Esophagus squamous epithelium (tissue), 5 donors: ENCODE measurements at regions not wholly inside any gene's neighbourhood (a gene's known extent, or its start where the extent isn't known, plus 50 kb on each side); places are given as distances from the start of the nearest gene placed in this dataset.
"Not testable (repeated sequence)": the region's sequence is repeated elsewhere in the genome, so short reads cannot be mapped to it uniquely, and the experiment has no call there.

Experiments used
- DNase-seq: peaks from one replicate; lab custom pipeline; 2025; lab: John Stamatoyannopoulos, UW
- H3K27ac ChIP-seq, 4 donors: fragments of 200-600 bp; sonication (generic); one replicate each; pipeline ENCODE4 v1.5.1; 2016 to 2019; ENCODE audit warnings: mild to moderate bottlenecking in 1 of 4
- H3K27me3 ChIP-seq, 4 donors: fragments of 200-600 bp; sonication (generic); 1 replicate in 3 of 4; 2 replicates in 1 of 4; pipeline versions ENCODE4 v1.5.1 to v1.6.0; 2017 to 2021; ENCODE audit warnings: antibody characterized with exemption in 1 of 4
- H3K36me3 ChIP-seq, 3 donors: fragments of 200-600 bp; sonication (generic); one replicate each; pipeline ENCODE4 v1.5.1; 2016 to 2019
- H3K4me1 ChIP-seq, 3 donors: fragments of 200-600 bp; sonication (generic); one replicate each; pipeline ENCODE4 v1.5.1; 2017 to 2019
- H3K4me3 ChIP-seq, 4 donors: fragments of 200-600 bp; sonication (generic); 1 replicate in 3 of 4; 2 replicates in 1 of 4; pipeline ENCODE4 v1.5.1; 2016 to 2019; ENCODE audit warnings: mild to moderate bottlenecking in 2 of 4, moderate library complexity in 1 of 4
- H3K9me3 ChIP-seq, 3 donors: fragments of 200-600 bp; sonication (generic); one replicate each; pipeline ENCODE4 v1.5.1; 2016 to 2019
- POLR2A ChIP-seq, 4 donors: fragments of 450-650 bp; IDR thresholded peaks; one replicate each; pipeline ENCODE4 v1.6.1; 2017; ENCODE audit warnings: antibody characterized with exemption in 4 of 4, mild to moderate bottlenecking in 4 of 4, moderate library complexity in 3 of 4
- WGBS, 2 donors: methylation state at CpG; one replicate each; pipeline ENCODE4 v1.1.5; 2018; 5-methylcytosine and 5-hydroxymethylcytosine counted together
- intact Hi-C: fragments of 100-400 bp; cut with DNase I; formaldehyde crosslinking; loops from one replicate; pipeline ENCODE4 v1.15.0; 2022
- TF ChIP-seq, protein P1 (sequence below), 6 experiments: fragments of 450-650 bp in 4 of 6; fragments of 200-600 bp in 2 of 6; sonication (generic) in 2 of 6; IDR thresholded peaks; one replicate each; pipeline ENCODE4 v1.5.1; 2016 to 2019; ENCODE audit warnings: antibody characterized with exemption in 6 of 6, mild to moderate bottlenecking in 4 of 6, moderate library complexity in 4 of 6
- donor health status: DM: yes; HTN: yes; CAD: no.

DNA sequence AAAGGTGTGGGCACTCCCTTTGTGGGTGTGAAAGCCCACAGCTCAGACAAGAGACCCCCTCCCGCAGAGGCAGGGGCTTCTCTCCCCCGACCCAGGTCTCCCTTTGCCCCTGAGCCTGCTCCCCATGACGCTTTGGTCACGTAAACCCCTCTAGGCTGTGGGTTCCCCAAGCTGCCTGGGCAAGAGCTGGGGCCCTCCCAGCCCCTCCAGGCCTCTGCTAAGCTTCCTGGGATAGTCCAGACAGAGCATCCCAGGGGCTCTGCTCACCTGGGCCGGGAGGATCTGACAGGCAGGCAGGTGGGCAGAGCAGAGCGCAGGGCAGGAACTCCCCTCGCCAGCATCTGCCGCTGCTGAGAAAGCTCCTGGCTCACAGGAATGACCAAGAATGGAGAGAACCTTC, 177.3 kb downstream of the BANP start:
- DNase-seq, result no peak
- H3K27ac ChIP-seq, result no peak overlapping the region
- no peaks in the 10 kb centered on the region for H3K9me3 ChIP-seq
- no peaks in the 10 kb centered on the region for H3K4me1 ChIP-seq
- H3K27me3 ChIP-seq, result peaks cover 0 to 37% (median 0%) of the 10 kb centered on the region in 4 donors
- WGBS, 2 donors, result 82% methylated on average over 3 of the region's 8 CpGs; no CpG with 5 or more reads in 1 of the 2 donors
- no peaks in the 10 kb centered on the region for H3K36me3 ChIP-seq
- TF ChIP-seq POLR2A (IDR thresholded peaks at IDR 0.05), result no peak
- intact Hi-C loops, result no loop called here
- no peak overlapping the region for H3K4me3 ChIP-seq

GRCh38 chr16:88129133-88129532, 177.9 kb downstream of the BANP start:
- H3K27me3 ChIP-seq, result peaks cover 0 to 37% (median 0%) of the 10 kb centered on the region in 4 donors
- 58 to 78% methylated on average over 11 to 13 of the region's 13 CpGs for whole genome bisulfite sequencing, 2 donors
- H3K4me1 ChIP-seq, H3K36me3 ChIP-seq, H3K27ac ChIP-seq, H3K4me3 ChIP-seq, H3K9me3 ChIP-seq, intact Hi-C loops, DNase-seq: not testable (repeated sequence)

DNA sequence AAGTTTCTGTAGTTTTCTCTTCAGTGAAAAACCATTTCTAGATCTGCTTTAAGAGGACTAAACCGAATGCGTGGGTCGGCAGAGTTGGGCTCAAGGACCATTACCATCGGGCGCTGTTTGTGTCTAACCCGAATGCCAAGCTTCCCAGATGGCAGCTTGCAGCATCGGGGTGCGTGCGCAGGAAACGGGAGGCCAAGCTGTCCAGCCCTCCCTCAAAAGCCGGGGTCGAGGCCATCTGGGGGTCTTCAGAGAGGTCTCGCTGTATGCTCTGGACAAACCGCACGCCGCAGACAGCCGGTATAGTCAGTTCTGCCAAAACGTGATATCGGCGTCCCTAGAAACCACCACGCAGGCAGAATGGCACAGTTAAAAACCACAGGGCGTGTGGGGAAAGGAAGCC, 178.8 kb downstream of the BANP start:
- no peaks in the 10 kb centered on the region for H3K9me3 ChIP-seq
- DNase-seq, result no peak
- no peak for TF ChIP-seq POLR2A (IDR thresholded peaks at IDR 0.05)
- TF ChIP-seq, protein P1, sequence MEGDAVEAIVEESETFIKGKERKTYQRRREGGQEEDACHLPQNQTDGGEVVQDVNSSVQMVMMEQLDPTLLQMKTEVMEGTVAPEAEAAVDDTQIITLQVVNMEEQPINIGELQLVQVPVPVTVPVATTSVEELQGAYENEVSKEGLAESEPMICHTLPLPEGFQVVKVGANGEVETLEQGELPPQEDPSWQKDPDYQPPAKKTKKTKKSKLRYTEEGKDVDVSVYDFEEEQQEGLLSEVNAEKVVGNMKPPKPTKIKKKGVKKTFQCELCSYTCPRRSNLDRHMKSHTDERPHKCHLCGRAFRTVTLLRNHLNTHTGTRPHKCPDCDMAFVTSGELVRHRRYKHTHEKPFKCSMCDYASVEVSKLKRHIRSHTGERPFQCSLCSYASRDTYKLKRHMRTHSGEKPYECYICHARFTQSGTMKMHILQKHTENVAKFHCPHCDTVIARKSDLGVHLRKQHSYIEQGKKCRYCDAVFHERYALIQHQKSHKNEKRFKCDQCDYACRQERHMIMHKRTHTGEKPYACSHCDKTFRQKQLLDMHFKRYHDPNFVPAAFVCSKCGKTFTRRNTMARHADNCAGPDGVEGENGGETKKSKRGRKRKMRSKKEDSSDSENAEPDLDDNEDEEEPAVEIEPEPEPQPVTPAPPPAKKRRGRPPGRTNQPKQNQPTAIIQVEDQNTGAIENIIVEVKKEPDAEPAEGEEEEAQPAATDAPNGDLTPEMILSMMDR (IDR thresholded peaks at IDR 0.05), result no peak
- no peak overlapping the region for H3K4me3 ChIP-seq
- peaks cover 0 to 37% (median 0%) of the 10 kb centered on the region in 4 donors for H3K27me3 ChIP-seq
- no peak overlapping the region for H3K27ac ChIP-seq
- 83% methylated on average over 3 of the region's 22 CpGs; no CpG with 5 or more reads in 1 of the 2 donors for WGBS, 2 donors
- intact Hi-C loops, result no loop called here
- no peaks in the 10 kb centered on the region for H3K4me1 ChIP-seq
- no peaks in the 10 kb centered on the region for H3K36me3 ChIP-seq

DNA sequence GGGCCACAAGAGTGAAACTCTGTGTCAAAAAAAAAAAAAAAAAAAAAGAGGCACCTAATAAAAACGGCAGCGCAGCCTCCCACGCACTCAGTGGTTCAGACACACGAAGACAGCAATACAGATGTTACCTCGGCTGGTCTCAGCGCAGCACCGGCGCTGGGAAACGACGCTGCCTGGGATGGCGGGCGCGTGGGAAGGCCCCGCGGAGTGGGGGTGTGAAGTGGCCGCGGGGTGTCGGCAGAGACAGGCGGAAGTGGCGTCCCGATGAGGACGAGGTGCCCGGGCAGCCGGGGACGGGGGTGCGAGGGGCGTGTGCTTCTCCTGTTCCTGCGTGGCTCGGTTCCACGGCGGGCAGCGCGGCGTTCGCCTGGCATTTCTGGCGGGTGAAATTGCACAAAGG, 179.4 kb downstream of the BANP start:
- Histone ChIP-seq H3K27me3 (peaks cover 0 to 37% (median 0%) of the 10 kb centered on the region in 4 donors), H3K4me1 (no peaks in the 10 kb centered on the region), H3K9me3 (no peaks in the 10 kb centered on the region), H3K27ac (no peak overlapping the region), H3K4me3 (no peak overlapping the region), H3K36me3 (no peaks in the 10 kb centered on the region)
- TF ChIP-seq, protein P1 (IDR thresholded peaks at IDR 0.05), result no peak
- no peak for TF ChIP-seq POLR2A (IDR thresholded peaks at IDR 0.05)
- no peak for DNase-seq
- intact Hi-C loops, result no loop called here
- WGBS, 2 donors, result 91 to 93% methylated on average over 21 to 24 of the region's 36 CpGs

DNA sequence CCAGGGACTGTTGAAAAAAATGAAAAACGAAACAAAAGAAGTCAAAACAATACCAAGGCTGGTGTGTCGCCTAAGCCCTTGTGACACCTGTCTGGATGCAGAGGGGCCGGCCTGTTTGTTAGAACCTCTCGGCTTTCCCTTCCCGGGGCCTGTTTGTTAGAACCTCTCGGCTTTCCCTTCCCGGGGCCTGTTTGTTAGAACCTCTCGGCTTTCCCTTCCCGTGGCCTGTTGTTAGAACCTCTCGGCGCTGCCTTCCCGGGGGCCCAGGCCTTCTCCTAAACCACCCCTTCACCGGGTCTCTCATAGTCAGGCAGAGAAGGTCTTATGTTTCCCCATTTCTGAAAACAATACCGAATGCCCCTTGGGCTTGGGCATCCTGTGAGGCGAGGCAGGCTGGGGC, 180.0 kb downstream of the BANP start:
- Histone ChIP-seq H3K27ac (no peak overlapping the region), H3K4me1 (no peaks in the 10 kb centered on the region), H3K9me3 (no peaks in the 10 kb centered on the region), H3K27me3 (peaks cover 0 to 37% (median 0%) of the 10 kb centered on the region in 4 donors), H3K4me3 (no peak overlapping the region), H3K36me3 (no peaks in the 10 kb centered on the region)
- DNase-seq, result no peak
- TF ChIP-seq POLR2A (IDR thresholded peaks at IDR 0.05), result no peak
- TF ChIP-seq, protein P1 (IDR thresholded peaks at IDR 0.05), result no peak
- 64 to 70% methylated on average over 5 to 14 of the region's 15 CpGs for WGBS, 2 donors
- intact Hi-C loops, result no loop called here

GRCh38 chr16:88131966-88132365, 180.7 kb downstream of the BANP start:
- WGBS, 2 donors, result 88 to 91% methylated on average over 5 to 18 of the region's 26 CpGs
- Histone ChIP-seq H3K4me3 (no peak overlapping the region), H3K27me3 (peaks cover 0 to 37% (median 0%) of the 10 kb centered on the region in 4 donors), H3K27ac (no peak overlapping the region), H3K36me3 (no peaks in the 10 kb centered on the region), H3K9me3 (no peaks in the 10 kb centered on the region), H3K4me1 (no peaks in the 10 kb centered on the region)
- no peak for DNase-seq
- intact Hi-C loops, result no loop called here
- TF ChIP-seq, protein P1 (IDR thresholded peaks at IDR 0.05), result no peak
- TF ChIP-seq POLR2A (IDR thresholded peaks at IDR 0.05), result no peak
